Prostate gland (tissue), 2 donors: ENCODE measurements at regions not wholly inside any gene's neighbourhood (a gene's known extent, or its start where the extent isn't known, plus 50 kb on each side); places are given as distances from the start of the nearest gene placed in this dataset.

Source experiments
- DNase-seq: peaks from one replicate; pipeline ENCODE4 v3.0.0-alpha.2; 2019; ENCODE audit warnings: low spot score
- H3K27ac ChIP-seq, 2 donors: fragments of 200-600 bp; sonication (generic); 2 replicates each; pipeline ENCODE4 v1.5.1; 2017 to 2019
- H3K27me3 ChIP-seq: fragments of 200-600 bp; sonication (generic); replicated peaks from 2 replicates; pipeline ENCODE4 v1.5.1; 2019; ENCODE audit not compliant: insufficient read depth
- H3K36me3 ChIP-seq, 2 donors: fragments of 200-600 bp; sonication (generic); 1 replicate in 1 of 2; 2 replicates in 1 of 2; pipeline versions ENCODE4 v1.5.1 to v1.8.1; 2017 to 2019
- H3K4me1 ChIP-seq: fragments of 200-600 bp; sonication (generic); replicated peaks from 2 replicates; pipeline ENCODE4 v1.5.1; 2019
- H3K4me3 ChIP-seq, 2 donors: fragments of 200-600 bp; sonication (generic); 2 replicates each; pipeline ENCODE4 v1.5.1; 2017 to 2019
- H3K9me3 ChIP-seq: fragments of 200-600 bp; sonication (generic); 2 replicates; pipeline ENCODE4 v1.5.1; 2017
- POLR2A ChIP-seq: fragments of 450-650 bp; IDR thresholded peaks from one replicate; pipeline ENCODE4 v1.6.1; 2016; ENCODE audit warnings: antibody characterized with exemption, mild to moderate bottlenecking
- POLR2AphosphoS5 ChIP-seq: sonication (generic); formaldehyde crosslinking; IDR thresholded peaks from one replicate; pipeline ENCODE4 v1.6.1; 2017; ENCODE audit warnings: antibody characterized with exemption
- WGBS: methylation state at CpG from one replicate; pipeline ENCODE4 v1.1.5; 2018; 5-methylcytosine and 5-hydroxymethylcytosine counted together
- intact Hi-C: fragments of 100-400 bp; cut with DNase I; formaldehyde crosslinking; loops from one replicate; pipeline ENCODE4 v1.14.2; 2022
- TF ChIP-seq, protein P1 (sequence below), 4 experiments: fragments of 200-600 bp in 2 of 4; fragments of 450-650 bp in 2 of 4; sonication (generic) in 2 of 4; IDR thresholded peaks; 1 replicate in 3 of 4; 2 replicates in 1 of 4; pipeline ENCODE4 v1.5.1; 2016 to 2019; ENCODE audit warnings: antibody characterized with exemption in 4 of 4, mild to moderate bottlenecking in 2 of 4, moderate library complexity in 2 of 4

GRCh38 chr9:10921671-10922070, 308.9 kb upstream of the PTPRD start:
- TF ChIP-seq POLR2A = no peak
- TF ChIP-seq, protein P1, sequence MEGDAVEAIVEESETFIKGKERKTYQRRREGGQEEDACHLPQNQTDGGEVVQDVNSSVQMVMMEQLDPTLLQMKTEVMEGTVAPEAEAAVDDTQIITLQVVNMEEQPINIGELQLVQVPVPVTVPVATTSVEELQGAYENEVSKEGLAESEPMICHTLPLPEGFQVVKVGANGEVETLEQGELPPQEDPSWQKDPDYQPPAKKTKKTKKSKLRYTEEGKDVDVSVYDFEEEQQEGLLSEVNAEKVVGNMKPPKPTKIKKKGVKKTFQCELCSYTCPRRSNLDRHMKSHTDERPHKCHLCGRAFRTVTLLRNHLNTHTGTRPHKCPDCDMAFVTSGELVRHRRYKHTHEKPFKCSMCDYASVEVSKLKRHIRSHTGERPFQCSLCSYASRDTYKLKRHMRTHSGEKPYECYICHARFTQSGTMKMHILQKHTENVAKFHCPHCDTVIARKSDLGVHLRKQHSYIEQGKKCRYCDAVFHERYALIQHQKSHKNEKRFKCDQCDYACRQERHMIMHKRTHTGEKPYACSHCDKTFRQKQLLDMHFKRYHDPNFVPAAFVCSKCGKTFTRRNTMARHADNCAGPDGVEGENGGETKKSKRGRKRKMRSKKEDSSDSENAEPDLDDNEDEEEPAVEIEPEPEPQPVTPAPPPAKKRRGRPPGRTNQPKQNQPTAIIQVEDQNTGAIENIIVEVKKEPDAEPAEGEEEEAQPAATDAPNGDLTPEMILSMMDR (IDR thresholded peaks at IDR 0.05) = no peak
- no peak for TF ChIP-seq POLR2AphosphoS5
- no peak overlapping the region for H3K27ac ChIP-seq
- no peaks in the 10 kb centered on the region for H3K4me1 ChIP-seq
- intact Hi-C loops = no loop called here
- H3K9me3 ChIP-seq = no peaks in the 10 kb centered on the region
- no peaks in the 10 kb centered on the region for H3K36me3 ChIP-seq
- no peak overlapping the region for H3K4me3 ChIP-seq
- 15% methylated on average over 2 of the region's 2 CpGs for WGBS
- H3K27me3 ChIP-seq = no peaks in the 10 kb centered on the region
- no peak for DNase-seq

DNA sequence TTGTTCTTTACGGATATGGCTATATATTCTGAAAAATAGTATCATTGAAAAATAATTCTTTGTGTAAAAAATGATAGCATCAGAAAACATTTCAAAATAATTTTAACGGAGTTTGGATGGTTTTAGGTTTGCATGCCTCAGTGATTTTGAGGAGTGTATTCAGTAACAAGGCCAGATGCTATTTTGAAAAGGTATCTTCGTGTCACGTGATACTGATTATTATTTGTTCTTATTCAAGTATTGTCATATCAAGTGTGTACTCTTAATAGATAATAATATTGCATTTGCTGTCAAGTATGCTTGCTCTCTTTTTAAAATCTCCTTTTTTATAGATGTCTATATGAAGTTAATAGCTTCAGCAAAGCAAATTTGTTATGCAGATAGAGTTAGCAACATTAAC, 313.1 kb upstream of the PTPRD start:
- WGBS = 67% methylated on average over 4 of the region's 4 CpGs

DNA sequence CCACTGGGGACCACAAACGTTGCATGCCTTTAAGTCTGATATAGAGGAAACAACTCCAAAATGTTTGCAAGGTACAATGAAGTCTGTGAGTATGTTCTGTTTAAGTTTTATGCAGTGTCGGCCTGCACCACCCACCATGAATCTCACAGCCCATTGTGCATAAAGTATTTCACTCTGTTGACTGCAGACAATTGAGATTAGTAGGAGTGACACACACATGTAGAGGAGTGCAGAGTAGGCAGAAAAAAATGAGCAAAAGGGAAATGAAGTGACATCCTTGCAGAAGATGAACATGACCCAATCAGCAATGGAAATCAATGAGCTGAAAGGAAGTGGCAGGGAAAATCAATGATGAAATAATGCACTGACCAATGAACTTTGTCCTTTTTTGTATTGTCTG, 315.6 kb upstream of the PTPRD start:
- H3K36me3 ChIP-seq = no peaks in the 10 kb centered on the region
- no peaks in the 10 kb centered on the region for H3K4me1 ChIP-seq
- H3K27ac ChIP-seq = no peak overlapping the region
- intact Hi-C loops = no loop called here
- TF ChIP-seq POLR2A (no peak), POLR2AphosphoS5 (no peak)
- TF ChIP-seq, protein P1 (IDR thresholded peaks at IDR 0.05) = no peak
- H3K4me3 ChIP-seq = no peak overlapping the region
- H3K27me3 ChIP-seq = no peaks in the 10 kb centered on the region
- 52% methylated on average over 2 of the region's 2 CpGs for WGBS
- no peak for DNase-seq
- H3K9me3 ChIP-seq = no peaks in the 10 kb centered on the region

More for the DNA sequence above, 313.1 kb upstream of the PTPRD start:
- intact Hi-C loops = no loop called here
- no peak for DNase-seq
- Histone ChIP-seq H3K4me3 (no peak overlapping the region), H3K27me3 (no peaks in the 10 kb centered on the region), H3K4me1 (no peaks in the 10 kb centered on the region), H3K36me3 (no peaks in the 10 kb centered on the region), H3K9me3 (no peaks in the 10 kb centered on the region), H3K27ac (no peak overlapping the region)
- no peak for TF ChIP-seq POLR2A
- TF ChIP-seq POLR2AphosphoS5 = no peak
- TF ChIP-seq, protein P1 (IDR thresholded peaks at IDR 0.05) = no peak

- H3K36me3 ChIP-seq = no peaks in the 10 kb centered on the region
- H3K9me3 ChIP-seq = no peaks in the 10 kb centered on the region
- no peaks in the 10 kb centered on the region for H3K4me1 ChIP-seq
- TF ChIP-seq, protein P1 (IDR thresholded peaks at IDR 0.05) = no peak
- TF ChIP-seq POLR2A = no peak
- no peak for TF ChIP-seq POLR2AphosphoS5
- H3K27ac ChIP-seq = no peak overlapping the region
- intact Hi-C loops = no loop called here
- 79% methylated on average over 2 of the region's 2 CpGs for whole genome bisulfite sequencing
- H3K4me3 ChIP-seq = no peak overlapping the region
- no peak for DNase-seq
- H3K27me3 ChIP-seq = no peaks in the 10 kb centered on the region
These were observed 317.3 kb upstream of the PTPRD start for GRCh38 chr9:10930081-10930480.

DNA sequence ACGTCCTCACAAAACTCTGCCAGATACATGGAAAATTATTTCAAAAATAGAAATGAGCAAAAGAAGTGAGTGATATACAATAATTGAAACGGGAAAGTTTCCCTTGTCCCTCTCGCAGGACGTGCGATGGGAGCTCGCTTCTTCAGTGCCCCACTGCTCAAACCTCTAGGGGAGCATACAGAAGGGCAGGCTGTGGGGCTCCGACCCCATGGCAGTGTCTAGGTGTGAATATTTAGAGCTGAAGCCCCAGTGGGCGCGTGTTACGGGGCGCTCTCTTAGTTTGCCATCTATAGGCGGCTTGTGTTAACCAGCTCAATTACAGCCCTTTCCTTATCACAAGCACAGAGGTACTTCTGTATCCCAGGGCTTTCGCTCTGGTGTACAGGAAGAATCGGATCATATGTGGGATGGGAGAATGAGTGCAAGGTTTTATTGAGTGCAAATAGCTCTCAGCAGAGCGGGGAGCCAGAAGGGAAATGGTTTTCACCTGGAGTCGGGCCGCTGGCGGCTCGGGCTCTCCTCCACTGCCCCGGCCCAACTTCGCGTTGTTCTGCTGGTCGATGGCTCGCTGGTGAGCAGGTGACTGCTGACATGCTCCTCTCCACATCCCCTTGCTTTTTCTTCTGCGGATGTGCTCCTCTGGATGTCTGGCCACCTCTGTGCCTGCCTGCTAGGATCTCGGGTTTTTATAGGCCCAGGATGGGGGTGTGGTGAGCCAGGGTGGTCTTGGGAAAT, 334.0 kb upstream of the PTPRD start:
- no peaks in the 10 kb centered on the region for H3K27me3 ChIP-seq
- 88% methylated on average over 26 of the region's 26 CpGs for WGBS
- no peaks in the 10 kb centered on the region for H3K4me1 ChIP-seq
- no peak overlapping the region for H3K27ac ChIP-seq
- H3K36me3 ChIP-seq = no peaks in the 10 kb centered on the region
- H3K9me3 ChIP-seq = no peaks in the 10 kb centered on the region
- TF ChIP-seq, protein P1 (IDR thresholded peaks at IDR 0.05) = no peak
- no peak for TF ChIP-seq POLR2A
- TF ChIP-seq POLR2AphosphoS5 = no peak
- no peak overlapping the region for H3K4me3 ChIP-seq
- DNase-seq = no peak
- intact Hi-C loops = no loop called here
